Stomach (tissue), 8 donors: ENCODE measurements at regions not wholly inside any gene's neighbourhood (a gene's known extent, or its start where the extent isn't known, plus 50 kb on each side); places are given as distances from the start of the nearest gene placed in this dataset.

Experiments used
- DNase-seq, 2 donors: peaks; one replicate each; pipeline versions ENCODE4 v3.0.0 to v3.0.0-alpha.2; 2013 to 2019
- H3K27ac ChIP-seq, 5 donors: fragments of 200-600 bp in 4 of 5; sonication (generic) in 4 of 5; one replicate each; pipeline ENCODE4 v1.5.1; 2013 to 2019; ENCODE audit warnings: mild to moderate bottlenecking in 1 of 5, moderate library complexity in 1 of 5
- H3K27me3 ChIP-seq, 3 donors: fragments of 200-600 bp; sonication (generic); one replicate each; pipeline ENCODE4 v1.5.1; 2017 to 2019; ENCODE audit warnings: mixed run types in 1 of 3
- H3K36me3 ChIP-seq, 4 donors: fragments of 200-600 bp; sonication (generic); 1 replicate in 3 of 4; 2 replicates in 1 of 4; pipeline ENCODE4 v1.5.1; 2016 to 2019
- H3K4me1 ChIP-seq, 4 donors: fragments of 200-600 bp; sonication (generic); one replicate each; pipeline ENCODE4 v1.5.1; 2016 to 2019
- H3K4me3 ChIP-seq, 4 donors: fragments of 200-600 bp; sonication (generic) in 3 of 4; one replicate each; pipeline ENCODE4 v1.5.1; 2016 to 2019; ENCODE audit warnings: mild to moderate bottlenecking in 1 of 4
- H3K9me3 ChIP-seq, 4 donors: fragments of 200-600 bp; sonication (generic); one replicate each; pipeline ENCODE4 v1.5.1; 2016 to 2019
- CTCF ChIP-seq, 7 experiments: fragments of 450-650 bp in 4 of 7; fragments of 200-600 bp in 3 of 7; sonication (generic) in 3 of 7; IDR thresholded peaks; one replicate each; pipeline ENCODE4 v1.5.1; 2016 to 2019; ENCODE audit warnings: antibody characterized with exemption in 7 of 7, control low read depth in 2 of 7, mild to moderate bottlenecking in 1 of 7
- EP300 ChIP-seq: sonication (generic); formaldehyde crosslinking; IDR thresholded peaks from one replicate; pipeline ENCODE4 v1.6.1; 2017; ENCODE audit warnings: antibody characterized with exemption
- POLR2A ChIP-seq, 4 donors: fragments of 450-650 bp; IDR thresholded peaks; one replicate each; pipeline ENCODE4 v1.6.1; 2016; ENCODE audit warnings: antibody characterized with exemption in 4 of 4, control low read depth in 2 of 4, mild to moderate bottlenecking in 1 of 4, moderate library complexity in 1 of 4
- POLR2AphosphoS5 ChIP-seq, 3 donors: sonication (generic); formaldehyde crosslinking; IDR thresholded peaks; one replicate each; pipeline ENCODE4 v1.6.1; 2016; ENCODE audit warnings: antibody characterized with exemption in 3 of 3
- WGBS, 5 donors: extraction: QIAGEN DNeasy Blood & Tissue Kit in 3 of 5; methylation state at CpG; one replicate each; pipeline versions ENCODE4 v1.1.5 to v1.1.7; 2013 to 2018; 5-methylcytosine and 5-hydroxymethylcytosine counted together
- intact Hi-C: fragments of 100-400 bp; cut with DNase I; formaldehyde crosslinking; loops from one replicate; pipeline ENCODE4 v1.15.1; 2023; ENCODE audit warnings: low total_unique reads
- donor health status: healthy with polysubstance abuse.
- donor health status: Bipolar disorder and iron deficiency.
- donor health status: healthy.

- H3K4me1 ChIP-seq: no peaks in the 10 kb centered on the region
- H3K27me3 ChIP-seq: no peaks in the 10 kb centered on the region
- intact Hi-C loops: no loop called here
- DNase-seq: no peak
- TF ChIP-seq POLR2AphosphoS5 (IDR thresholded peaks at IDR 0.05) (no peak), CTCF (IDR thresholded peaks at IDR 0.05) (no peak), POLR2A (IDR thresholded peaks at IDR 0.05) (no peak), EP300 (no peak)
- H3K36me3 ChIP-seq: no peaks in the 10 kb centered on the region
- H3K4me3 ChIP-seq: no peak overlapping the region
- no peaks in the 10 kb centered on the region for H3K9me3 ChIP-seq
- no peak overlapping the region for H3K27ac ChIP-seq
- WGBS, 5 donors: 84 to 93% (median 88%) methylated on average over 1 of the region's 1 CpG
Observed at GRCh38 chr11:109338131-109338530, 83.9 kb upstream of the C11orf87 start.

GRCh38 chr11:109342261-109342660, 79.7 kb upstream of the C11orf87 start:
- 64 to 80% (median 76%) methylated on average over 2 of the region's 2 CpGs for WGBS, 5 donors
- Histone ChIP-seq H3K9me3 (no peaks in the 10 kb centered on the region), H3K4me3 (no peak overlapping the region), H3K27ac (no peak overlapping the region), H3K4me1 (no peaks in the 10 kb centered on the region), H3K36me3 (no peaks in the 10 kb centered on the region), H3K27me3 (no peaks in the 10 kb centered on the region)
- intact Hi-C loops: no loop called here
- DNase-seq: no peak
- TF ChIP-seq POLR2AphosphoS5 (IDR thresholded peaks at IDR 0.05): no peak
- no peak for TF ChIP-seq EP300
- TF ChIP-seq POLR2A (IDR thresholded peaks at IDR 0.05): no peak
- no peak for TF ChIP-seq CTCF (IDR thresholded peaks at IDR 0.05)

- H3K27me3 ChIP-seq: no peaks in the 10 kb centered on the region
- 51 to 55% (median 53%) methylated on average over 3 of the region's 3 CpGs for WGBS, 5 donors
- H3K9me3 ChIP-seq: no peaks in the 10 kb centered on the region
- H3K27ac ChIP-seq: no peak overlapping the region
- H3K4me1 ChIP-seq: no peaks in the 10 kb centered on the region
- intact Hi-C loops: no loop called here
- no peak for DNase-seq
- no peak overlapping the region for H3K4me3 ChIP-seq
- no peaks in the 10 kb centered on the region for H3K36me3 ChIP-seq
- no peak for TF ChIP-seq POLR2AphosphoS5 (IDR thresholded peaks at IDR 0.05)
- TF ChIP-seq POLR2A (IDR thresholded peaks at IDR 0.05): no peak
- no peak for TF ChIP-seq CTCF (IDR thresholded peaks at IDR 0.05)
- no peak for TF ChIP-seq EP300
Observed at GRCh38 chr11:109343242-109343641, 78.7 kb upstream of the C11orf87 start.

GRCh38 chr11:109347304-109347703, 74.7 kb upstream of the C11orf87 start:
- Histone ChIP-seq H3K36me3 (no peaks in the 10 kb centered on the region), H3K27ac (no peak overlapping the region), H3K4me1 (no peaks in the 10 kb centered on the region), H3K9me3 (no peaks in the 10 kb centered on the region), H3K4me3 (no peak overlapping the region), H3K27me3 (no peaks in the 10 kb centered on the region)
- DNase-seq: no peak
- TF ChIP-seq EP300 (no peak), POLR2A (IDR thresholded peaks at IDR 0.05) (no peak), CTCF (IDR thresholded peaks at IDR 0.05) (no peak), POLR2AphosphoS5 (IDR thresholded peaks at IDR 0.05) (no peak)
- intact Hi-C loops: no loop called here
- WGBS, 5 donors: 47 to 58% (median 54%) methylated on average over 2 of the region's 2 CpGs
